ENCODE measurements at regions not wholly inside any gene's neighbourhood (a gene's known extent, or its start where the extent isn't known, plus 50 kb on each side); places are given as distances from the start of the nearest gene placed in this dataset.

DNA sequence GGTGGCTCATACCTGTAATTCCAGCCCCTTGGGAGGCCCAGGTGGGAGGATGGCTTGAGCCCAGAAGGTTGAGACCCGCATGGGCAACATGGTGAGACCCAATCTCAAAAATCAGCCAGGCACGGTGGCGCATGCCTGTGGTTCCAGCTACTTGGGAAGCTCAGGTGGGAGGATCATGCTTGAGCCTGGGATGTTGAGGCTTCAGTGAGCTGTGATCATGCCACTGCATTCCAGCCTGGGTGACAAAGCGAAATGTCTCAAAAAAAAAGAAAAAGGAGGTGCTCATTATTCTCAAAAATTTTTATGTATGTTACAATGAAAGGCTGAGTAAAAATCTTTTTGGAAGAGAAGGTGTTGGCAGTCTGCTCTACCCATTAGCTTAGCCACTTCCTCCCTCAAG is 106.8 kb downstream of the TSN start:
- DNase-seq: no peak

DNA sequence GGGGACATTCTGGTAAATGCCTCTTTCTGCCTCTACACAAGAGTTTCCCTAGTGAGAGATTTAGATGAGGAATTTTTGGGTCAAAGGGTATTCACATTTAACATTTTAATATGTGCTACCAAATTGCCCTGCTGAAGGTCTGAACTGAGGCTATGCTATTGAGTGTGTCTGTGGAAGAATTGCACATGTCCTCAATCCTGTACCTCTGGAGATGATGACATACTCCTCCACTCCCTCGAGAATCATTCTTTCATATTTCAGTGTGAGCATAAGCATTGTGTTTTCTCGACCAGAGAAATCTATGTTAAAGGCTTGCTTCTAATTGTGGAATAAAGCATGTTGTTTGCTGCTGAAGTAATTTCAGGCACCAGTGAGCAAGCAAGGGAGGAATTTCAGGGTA is 110.5 kb downstream of the TSN start:
- DNase-seq: no peak

DNA sequence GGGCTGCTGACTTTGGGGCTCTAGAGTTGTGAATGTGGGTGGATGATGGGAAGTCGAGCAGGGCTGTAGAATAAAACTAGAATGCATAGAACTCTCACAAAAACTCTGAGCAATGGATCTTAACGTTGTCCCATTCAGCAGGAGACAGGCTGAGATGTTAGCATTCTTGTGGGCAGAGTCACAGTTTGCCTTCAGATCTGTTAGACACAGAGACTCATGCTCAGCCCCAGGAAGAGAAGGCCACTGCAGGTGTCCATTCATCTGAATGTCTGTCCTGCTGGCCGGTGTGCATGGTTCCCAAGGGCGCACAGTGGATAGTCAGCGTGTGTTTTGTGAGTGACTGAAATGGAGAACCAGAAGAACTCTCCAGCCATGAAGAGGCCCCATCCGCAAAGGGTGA is 111.3 kb downstream of the TSN start:
- DNase-seq: no peak

DNA sequence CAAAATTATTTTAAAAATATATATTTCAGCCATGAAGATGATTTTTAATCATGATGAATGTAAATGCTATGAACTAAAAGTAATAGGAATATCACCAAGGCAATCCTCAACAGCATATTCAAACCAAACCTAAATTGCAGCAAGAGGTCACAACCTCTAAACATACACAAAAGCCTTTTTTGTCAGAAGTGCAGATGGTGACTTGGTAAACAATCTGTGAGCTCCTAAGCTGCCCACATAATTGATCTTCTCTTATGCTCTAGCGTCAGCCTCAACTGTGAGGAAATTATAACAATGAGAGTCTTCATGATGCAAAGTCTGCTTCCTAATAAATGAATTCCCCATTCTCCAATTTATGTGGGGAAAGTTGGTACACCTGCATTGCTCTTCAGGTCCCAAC is 113.2 kb downstream of the TSN start:
- DNase-seq: no peak

DNA sequence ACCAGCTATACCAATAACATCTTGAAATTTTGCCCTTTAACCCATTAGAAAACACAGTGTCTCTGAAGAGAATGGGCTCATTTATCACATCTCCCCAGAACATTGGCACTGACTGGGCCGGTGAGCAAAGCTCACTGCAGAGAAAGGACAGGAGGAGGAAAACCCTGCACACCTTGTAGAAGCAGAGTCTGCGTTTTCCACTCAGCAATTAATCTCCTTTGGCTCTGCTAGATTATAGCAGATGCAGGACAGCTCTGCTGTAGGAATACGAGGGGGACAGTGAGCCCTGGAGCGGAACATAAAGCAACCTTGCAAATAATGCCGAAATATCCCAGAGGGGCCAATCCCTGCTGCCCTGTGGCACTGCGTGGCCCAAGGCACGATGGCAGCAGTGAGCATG is 113.9 kb downstream of the TSN start:
- DNase-seq: no peak

DNA sequence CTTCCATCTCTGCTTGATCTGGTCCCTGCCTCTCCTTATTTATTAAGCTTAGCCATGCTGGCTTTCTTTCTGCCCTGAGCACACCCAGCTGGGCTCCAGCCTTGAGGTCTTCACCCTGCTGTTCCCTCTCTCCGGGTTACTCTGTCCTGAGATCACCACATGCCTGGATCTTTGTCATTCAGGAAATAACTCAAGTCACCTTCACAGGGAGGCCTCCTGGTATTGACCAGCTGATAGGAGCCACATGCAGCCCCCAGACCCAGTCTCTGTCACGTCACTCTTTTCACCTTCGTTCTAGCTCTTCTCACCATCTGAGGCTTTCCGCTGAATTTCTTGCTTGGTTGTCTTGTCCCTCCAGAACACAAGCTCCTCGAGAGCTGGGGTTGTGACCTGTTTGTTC is 114.4 kb downstream of the TSN start:
- no peak for DNase-seq

DNA sequence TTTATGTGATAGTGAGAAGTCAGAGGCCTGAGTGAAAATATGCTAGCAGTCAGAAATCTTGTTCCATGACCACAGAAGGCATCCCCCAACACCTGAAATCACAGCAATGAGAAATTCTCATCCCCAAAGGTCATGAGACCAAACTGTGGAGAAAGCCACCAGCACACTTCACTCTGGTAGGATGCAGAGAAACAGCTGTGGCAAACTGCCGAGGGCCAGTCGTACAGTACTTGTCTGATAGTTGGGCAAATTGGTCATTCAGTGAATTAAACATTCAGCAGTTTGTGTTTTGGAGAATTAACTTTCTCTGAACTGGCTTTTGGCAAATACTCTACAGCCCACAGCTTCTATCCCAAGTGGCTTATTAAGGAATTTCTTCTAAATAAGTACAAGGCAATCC is 117.2 kb downstream of the TSN start:
- no peak for DNase-seq

DNA sequence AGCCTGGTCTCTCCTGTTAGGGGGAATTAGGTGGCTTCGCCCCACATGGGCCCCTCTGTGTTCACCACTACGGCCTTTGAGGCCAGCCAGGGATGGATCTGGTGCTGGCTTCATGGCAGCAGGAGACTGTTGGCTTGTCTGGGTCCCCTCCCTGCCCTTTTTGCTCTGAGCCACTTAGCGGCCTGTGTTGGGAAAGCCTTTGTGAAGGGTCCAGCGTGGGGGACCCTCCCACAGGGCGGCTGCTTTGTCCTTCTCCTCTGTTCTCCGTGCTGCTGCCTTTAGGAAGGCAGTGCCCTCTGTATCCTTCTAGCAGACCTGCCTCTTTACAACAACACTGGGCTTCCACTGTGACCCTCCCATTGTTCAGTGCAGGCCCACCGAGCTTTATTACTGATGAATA is 118.4 kb downstream of the TSN start:
- DNase-seq: no peak

DNA sequence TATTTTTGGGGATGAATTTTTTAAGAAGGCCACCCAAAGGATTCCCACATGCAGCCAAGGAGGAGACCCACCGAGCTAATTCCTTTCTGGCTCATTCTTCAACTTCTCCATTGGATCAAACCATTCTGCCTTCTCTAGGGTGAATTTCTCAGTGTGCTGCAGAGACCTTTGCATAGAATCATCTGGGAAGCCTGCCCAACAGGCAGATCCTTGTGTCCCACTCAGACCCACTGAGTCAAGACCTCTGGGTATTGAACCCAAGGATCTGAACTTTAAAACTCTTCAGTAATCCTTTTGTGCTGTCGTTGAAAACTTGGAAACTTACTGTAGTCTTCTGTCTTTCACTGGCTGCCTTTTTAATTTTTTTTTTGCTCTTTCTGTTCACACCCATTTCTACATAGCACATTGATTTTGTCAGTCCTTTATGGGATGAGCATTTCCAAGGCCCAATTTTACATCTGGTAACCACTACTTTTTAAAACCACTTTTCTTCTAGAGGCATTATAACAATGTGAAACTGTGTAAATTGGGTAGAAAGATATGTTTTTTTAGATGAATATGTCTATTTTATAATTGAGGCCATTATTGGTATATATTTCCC is 120.2 kb downstream of the TSN start:
- DNase-seq: no peak

DNA sequence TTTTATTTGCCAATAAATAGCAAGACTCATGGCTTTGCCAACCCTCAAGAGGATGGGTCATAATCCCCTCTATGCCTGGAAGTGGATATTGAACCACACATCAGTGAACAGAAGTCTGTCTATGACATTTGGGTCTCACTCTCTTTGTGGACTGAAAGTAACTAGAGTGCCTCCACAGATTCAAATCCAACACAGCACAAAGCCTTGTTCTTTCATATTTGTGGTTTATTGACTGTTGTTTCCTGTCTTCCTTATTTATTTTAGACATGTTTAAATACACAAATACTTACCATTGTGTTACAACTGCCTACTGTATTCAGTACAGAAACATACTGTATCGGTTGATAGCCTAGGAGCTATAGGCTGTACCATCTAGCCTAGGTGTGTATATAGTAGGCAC is 121.9 kb downstream of the TSN start:
- DNase-seq: no peak

DNA sequence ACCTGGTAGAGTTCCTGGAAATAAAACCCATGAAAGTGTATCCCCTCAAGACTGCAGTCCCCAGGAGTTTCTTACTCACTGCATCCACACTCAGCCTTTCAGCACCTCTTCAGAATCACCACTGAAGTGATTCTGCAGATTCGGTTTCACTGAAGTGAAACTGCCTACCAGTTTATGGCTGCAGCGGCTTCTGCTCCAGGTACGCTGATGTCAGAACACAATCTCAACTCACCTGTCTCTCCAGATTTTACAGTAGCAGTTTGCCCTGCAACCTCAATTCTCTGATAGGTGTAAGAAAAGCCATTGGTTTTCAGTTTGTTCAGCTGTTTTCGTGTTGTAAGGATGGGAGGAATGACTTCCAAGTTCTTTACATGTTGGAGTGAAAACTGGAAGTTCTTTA is 124.8 kb downstream of the TSN start:
- no peak for DNase-seq

DNA sequence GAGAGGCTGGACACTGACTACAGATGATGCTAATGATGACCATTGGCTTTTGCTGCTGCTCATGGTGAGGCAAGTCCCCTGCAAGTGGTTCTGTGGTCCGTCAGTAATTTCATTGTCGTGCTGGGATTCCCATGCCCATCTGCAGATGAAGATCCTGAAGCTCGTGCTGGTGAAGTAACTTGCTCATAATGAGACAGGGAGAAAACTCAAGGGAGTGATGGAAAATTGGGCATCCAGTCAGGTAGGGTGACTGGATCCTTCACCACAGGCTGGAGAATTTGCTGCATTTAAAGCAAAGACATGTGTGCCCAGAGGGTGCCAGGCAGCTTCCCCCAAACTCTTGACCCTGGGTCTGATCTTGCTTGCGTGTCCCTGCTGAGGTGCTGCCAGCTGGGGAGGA is 125.6 kb downstream of the TSN start:
- DNase-seq: no peak

DNA sequence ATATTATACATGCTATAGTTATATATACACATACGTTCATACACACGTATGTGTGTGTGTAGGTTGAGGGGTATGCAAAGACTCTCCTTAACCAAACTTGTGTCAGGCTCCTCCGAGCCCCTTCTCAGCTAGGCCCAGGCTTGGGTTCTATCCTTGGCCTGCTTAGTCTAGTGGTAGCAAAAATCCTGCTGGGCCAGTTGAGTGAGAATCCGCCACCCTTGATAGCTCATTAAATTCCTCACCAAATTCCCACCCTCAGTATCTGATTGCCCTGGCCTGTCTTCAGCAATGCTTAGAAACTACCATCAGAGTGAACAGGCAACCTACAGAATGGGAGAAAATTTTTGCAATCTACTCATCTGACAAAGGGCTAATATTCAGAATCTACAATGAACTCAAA is 126.5 kb downstream of the TSN start:
- no peak for DNase-seq

DNA sequence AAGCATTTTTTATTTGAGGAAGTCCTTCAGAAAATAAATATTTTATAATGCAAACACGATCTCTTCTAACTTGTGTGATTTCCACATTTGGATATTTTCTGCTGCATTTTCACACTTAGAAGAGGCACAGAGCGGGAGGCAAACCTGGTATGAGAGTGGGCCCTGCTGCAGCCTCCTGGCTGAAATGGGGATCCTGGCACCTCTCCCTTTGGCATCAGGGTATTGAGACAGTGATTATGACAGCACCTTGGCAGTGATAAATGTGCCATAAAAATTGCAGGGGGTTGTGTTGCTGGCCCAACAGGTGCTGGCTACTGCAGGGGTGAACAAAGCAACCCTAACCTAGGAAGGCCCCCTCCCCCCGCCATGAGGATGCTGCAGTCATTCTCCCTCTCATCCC is 128.6 kb downstream of the TSN start:
- DNase-seq: no peak

DNA sequence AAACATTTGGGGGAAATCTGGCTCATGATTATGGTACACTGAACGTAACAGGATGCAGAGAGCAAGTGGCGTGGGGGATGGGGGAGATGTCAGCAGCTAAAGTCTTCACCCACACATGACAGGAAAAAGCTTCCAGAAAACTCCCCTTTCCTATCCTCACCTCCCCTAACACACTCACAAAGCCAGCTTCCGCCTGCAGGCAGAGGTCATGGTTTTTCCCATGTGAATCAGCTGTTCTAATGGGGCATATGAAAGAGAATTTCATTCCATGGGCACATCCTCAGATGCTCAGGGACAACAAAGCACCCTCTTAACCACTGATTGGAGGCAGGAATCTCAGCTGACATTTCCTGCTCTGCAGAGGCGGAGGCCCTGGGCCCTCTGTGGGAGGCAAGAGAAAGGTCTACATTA is 129.1 kb downstream of the TSN start:
- no peak for DNase-seq

DNA sequence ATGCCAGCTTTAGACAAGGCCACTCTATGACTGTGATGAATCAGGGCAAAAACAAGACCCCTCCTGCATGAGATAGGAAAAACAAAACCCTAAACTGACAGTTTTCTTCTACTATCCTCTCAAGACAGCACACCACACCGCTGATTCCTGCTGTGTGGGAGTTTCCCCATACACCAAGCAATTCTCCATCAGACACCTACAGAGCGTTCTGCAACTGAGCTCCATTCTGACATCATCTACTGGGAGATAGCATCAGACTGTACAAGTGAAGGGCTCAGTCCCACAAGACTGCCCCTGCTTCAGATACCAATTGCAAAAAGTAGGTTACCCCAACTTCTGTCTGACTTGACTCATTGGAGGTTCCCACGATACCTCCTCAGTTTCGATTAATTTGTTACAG is 130.6 kb downstream of the TSN start:
- no peak for DNase-seq

DNA sequence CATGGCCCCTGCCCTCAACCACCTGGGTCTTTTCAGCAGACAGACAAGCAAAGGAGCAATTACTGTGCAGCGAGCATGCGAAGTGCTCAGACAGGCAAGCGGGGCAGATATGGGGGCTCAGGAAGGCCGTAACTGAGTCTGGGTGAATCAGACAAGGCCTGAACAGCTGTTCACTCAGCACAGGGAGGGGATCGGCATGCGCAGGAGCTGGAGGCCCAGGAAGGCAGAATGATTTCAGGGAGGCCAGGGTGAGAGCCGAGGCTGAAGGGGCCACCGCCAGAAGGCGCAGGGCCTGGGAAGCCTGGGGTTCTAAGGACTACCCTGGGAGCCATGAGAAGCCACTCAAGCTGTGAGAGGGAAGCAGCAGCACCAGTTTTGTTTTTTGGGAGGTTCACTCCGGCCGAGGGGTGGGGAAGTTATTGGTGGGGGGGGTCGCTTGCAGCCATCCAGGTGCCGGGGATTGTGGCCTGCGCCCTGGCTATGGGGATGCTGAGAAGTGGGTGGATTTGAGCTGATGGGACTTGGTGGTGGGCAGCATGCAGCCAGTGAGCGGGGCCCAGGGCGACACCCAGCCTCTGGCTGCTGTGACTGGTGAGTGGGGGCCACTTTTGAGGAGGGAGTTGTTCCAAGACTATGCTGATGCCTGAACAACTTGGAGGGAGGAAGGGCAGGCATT is 132.2 kb downstream of the TSN start:
- DNase-seq: no peak

DNA sequence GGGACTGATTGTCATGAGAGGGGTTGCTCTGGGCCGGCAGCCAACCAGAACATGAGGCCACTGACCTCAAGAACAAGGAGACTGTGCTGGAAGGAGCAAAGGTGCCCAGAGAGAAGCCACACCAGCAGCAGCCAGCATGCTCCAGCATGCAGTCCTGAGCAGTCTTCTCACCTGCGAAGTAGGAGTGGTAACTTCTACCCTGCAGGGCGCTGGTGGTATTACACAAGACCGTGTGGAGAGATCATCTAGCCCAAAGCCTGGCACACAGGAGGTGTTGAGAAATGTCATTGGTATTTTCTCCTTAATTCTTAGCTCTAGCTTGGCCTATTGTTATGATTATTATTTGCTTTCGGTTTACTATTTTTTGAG is 132.7 kb downstream of the TSN start:
- peak in 1 of 2 donors; percentile 12 for DNase-seq

DNA sequence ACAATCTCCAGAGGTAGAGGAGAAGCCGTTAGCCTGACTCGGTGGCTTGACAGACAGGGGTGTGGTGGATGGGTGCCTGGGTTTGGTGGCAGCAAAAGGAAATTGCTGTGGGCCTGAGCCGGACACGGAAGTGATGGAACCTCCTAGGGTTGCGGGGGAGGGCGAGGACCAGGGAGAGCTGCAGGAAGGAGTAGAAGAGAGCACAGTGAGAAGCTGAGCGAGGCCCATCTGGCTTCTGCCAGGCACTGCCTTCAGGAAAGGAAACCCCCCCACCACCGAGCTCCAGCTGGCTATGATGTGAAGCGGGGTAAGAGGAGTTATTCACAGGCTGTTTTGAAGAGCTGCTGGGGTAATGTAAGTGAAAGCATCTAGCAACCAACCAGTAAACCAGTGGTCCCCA is 134.6 kb downstream of the TSN start:
- no peak for DNase-seq

DNA sequence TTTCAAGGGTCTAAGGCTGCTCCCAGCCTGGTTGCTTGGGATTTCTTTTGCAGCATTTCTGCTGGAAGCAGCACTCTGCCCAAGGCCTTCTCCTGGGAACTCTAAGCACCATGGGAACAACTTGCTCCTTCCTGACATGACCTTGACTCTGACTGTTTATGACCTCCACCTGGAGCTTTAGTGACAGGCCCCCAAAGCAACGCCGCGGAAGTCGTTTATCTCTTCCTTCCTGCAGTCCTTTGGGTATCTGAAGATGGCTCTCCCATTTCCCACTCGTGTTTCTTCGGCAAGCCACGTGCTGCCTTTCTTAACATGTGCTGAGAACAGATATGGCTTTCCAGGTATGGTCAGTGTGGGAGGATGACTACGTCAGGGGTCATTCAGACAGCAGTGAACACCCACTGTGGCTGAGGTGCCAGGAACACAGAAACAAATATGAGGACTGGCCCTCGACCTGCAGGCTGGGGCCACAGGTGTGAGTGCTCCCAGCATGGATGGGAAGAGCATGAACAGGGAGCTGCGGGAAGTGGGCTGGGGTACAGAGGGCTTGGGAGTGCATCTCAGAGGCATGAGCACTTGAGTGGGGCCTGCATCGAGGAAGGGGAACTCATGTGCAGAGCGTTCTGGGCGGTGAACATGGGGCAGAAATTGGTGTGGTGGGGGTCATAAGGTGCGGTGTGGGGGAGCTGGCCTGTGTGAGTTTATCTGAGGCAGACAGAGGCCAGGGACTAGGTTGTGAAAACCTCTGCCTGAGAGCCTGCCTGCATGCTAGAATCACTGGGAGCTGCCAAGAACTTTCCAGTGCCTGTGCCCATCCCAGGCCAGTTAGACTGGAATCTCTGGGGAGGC is 140.5 kb downstream of the TSN start:
- DNase-seq: no peak

DNA sequence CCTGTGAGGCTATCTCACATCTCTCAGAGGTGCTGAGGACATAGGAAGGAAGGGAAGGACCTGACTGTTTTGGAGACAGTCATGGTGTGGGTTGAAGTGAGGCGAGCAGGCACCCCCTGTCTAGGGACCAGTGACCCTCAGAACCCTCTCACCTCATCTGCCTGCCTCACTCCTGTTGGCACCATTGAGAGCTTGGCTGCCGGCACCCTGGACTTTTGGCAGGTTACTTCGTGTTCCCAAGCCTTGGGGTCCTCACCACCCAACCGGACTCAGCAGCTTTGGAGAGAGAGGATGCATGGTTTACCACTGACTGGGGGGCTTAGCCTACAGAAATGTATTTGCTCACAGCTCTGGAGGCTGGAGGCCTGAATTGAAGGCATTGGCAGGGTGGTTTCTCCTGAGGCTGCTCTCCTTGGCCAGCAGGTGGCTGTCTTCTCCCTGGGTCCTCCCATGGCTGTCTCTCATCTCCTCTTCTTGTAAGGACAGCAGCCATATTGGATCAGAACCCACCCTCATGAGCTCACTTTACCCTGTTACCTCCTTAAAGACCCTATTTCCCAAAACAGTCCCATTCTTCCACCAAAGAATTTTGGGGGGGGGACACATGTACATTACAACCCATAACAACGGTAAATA is 142.0 kb downstream of the TSN start:
- peak; percentile 11 to 20 for DNase-seq

DNA sequence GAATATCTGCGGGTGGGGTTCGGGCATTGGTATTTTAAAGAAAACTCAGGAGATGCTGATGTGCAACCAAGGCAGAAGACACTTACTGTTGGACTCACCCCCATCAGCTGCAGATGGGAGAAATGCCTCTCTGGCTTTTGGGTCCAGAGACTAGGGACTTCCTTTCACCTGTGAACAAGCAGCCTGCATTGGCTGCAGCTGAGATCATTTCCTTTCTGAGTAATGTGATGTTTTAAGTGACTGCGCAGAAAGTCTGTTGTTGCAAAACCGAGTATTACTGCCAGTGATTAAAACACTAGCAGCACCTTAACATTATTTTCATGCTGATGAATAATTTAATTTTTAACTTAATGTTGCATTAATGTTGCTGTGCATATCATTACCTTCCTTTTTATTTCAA is 143.0 kb downstream of the TSN start:
- DNase-seq: no peak

DNA sequence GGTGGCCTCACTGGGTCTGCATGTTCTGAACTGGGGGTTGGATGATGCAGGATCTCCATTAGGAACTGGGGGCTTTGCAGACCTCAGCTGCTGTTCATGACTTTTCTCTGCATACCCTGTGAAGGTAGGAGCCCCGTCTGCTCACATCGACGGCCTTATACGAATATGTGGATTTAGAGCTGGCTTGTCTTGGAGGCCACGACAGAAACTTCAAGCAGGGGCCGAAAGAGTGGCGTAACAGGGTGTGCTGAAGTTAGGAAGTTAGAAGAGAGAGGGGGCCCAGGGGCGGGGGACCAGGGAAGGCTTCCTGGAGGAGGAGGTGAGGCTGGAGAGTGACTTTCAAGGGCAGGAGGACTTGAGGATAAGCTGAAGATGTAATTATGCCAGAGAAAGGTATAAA is 144.9 kb downstream of the TSN start:
- no peak for DNase-seq

DNA sequence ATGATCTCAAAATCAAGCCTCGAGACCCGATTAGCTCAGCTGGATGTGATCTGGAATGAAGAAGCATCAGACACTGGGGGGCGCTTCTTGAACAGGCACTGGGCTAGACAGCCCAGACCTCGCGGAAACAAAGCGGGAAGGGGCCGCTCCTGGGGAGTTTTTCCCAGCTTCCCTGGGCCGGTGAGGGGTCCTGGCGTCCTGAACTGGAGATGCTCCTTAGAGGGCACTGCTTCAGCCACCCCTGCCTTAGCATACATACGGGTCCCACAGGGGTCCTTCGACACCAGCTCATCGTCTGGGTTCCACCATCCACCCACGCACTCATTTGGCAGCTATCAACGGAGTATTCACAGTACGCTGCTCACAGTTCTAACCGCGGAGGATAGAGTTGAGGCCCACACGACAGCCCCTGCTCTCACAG is 146.7 kb downstream of the TSN start:
- DNase-seq: no peak

Data from inflammatory macrophage treated with lipopolysaccharide for 1 hour (primary cell).